ENCODE measurements at regions not wholly inside any gene's neighbourhood (a gene's known extent, or its start where the extent isn't known, plus 50 kb on each side); places are given as distances from the start of the nearest gene placed in this dataset.
"Not testable (repeated sequence)": the region's sequence is repeated elsewhere in the genome, so short reads cannot be mapped to it uniquely, and the experiment has no call there.

- no peak for DNase-seq
These were observed 129.1 kb upstream of the RNF32 start for GRCh38 chr7:156511426-156511825.

DNA sequence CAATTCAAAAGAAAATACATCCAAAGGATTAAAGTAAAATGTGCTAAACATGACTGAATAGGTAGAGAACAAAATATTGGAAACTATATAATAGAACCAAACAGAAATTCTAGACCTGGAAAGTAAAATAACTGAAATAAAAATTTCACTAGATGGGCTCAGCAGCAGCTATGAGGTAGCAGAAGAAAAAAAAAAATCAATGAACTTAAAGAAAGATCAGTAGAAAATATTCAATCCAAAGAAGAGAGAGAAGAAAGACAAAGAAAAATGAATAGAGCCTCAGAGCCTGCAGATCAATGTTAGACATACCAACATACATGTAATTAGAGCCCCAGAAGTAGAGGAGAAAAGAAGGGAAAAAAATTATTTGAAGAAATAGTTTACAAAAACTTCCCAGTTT lies 129.6 kb upstream of the RNF32 start:
- no peak for DNase-seq

- no peak for DNase-seq
These were observed 131.4 kb upstream of the RNF32 start for GRCh38 chr7:156509216-156509615.

GRCh38 chr7:156505876-156506275 lies 134.7 kb upstream of the RNF32 start:
- DNase-seq, result no peak

DNA sequence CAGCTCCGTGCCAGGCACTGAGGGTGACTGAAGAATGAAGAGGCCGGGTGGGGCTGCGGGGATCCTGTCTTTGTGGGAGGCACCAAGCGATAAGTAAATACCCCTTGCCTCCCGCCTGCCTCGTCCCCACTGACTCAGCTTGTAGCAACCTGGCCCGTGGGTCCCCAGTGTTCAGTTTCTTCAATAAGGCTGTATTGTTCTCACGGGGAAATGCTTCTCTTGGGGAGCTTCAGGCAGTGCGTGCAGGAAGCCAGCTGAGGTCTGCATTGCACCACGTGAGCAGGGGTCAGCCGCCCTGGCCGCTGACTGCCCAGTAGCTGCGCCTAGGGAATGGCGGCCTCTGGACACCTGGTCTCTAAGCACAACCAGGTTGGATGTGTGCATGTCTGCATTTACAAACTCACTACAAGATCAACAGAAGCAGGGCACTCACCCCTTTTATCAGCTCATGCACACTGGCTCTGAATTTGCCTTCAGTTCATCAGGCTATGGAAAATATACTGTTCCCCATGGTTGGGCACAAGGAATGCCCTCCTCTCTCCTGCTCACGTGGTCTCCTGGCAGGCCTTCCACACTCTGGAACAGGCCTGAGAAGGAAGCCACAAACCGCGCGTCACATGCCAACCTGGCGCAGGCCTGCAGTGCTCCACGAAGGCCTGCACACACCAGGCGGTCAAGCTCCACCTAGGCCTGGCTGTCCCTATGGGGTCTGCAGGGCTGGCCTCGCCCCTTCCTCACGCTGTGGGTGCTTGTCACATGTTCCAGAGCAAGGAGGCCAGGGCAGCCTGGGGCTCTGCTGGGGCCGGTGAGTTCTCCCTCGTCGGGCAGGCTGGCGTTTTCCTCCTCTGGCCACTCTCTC lies 135.7 kb upstream of the RNF32 start:
- no peak for DNase-seq

DNA sequence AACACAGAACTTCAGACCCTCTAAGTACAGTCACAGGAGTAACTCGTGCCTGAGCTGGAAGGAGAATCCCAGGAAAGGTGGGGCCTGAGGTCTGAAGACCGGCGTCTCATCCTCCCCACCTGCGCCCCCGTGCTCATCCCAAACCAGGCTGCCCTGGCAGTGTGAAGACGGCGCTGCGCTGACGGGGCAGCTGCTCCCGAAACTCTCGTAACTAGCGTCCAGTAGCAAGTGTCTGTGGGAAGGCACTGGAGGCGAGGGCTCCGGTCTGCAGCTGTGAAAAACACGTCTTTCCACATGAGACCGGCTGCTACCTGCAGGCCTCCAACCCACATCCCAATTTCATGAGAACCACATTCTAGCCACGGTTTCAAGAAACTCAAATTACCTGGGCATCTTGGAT lies 136.6 kb upstream of the RNF32 start:
- DNase-seq, result no peak

- no peak for DNase-seq
These were observed 137.4 kb upstream of the RNF32 start for GRCh38 chr7:156503196-156503595.

DNA sequence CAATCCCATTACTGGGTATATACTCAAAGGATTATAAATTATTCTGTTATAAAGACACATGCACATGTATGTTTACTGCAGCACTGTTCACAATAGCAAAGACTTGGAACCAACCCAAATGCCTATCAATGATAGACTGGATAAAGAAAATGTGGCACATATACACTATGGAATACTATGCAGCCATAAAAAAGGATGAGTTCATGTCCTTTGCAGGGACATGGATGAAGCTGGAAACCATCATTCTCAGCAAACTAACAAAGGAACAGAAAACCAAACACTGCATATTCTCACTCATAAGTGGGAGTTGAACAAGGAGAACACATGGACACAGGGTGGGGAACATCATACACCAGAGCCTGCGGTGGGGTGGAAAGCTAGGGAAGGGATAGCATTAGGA lies 138.8 kb upstream of the RNF32 start:
- not testable (repeated sequence) for DNase-seq

DNA sequence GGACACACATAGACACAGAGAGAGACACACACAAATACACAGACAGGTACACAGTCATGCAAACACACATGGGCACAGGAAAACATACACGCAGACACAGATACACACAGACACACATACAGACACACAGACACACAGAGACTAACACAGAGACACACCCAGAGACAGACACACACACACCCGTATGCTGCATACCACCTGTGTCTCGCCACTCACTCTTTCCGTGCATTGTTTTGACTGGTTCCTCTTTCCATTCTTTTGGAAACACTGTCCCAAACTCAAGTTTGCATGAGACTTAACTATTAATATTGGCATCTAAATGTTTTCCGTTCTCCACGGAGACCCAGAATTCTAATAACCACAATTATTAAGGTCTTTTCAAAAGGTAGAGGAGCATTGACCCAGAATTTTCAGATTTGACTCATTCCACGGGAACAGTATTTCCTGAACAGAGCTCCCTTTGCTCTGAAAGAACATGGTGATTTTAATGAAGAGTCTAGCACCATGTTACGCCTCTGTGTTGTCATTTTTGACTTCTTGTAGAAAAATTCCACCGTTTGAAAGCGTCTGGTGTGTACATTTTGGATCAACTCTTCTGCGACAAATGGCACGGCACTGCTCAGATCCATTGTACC lies 141.2 kb upstream of the RNF32 start:
- no peak for DNase-seq

DNA sequence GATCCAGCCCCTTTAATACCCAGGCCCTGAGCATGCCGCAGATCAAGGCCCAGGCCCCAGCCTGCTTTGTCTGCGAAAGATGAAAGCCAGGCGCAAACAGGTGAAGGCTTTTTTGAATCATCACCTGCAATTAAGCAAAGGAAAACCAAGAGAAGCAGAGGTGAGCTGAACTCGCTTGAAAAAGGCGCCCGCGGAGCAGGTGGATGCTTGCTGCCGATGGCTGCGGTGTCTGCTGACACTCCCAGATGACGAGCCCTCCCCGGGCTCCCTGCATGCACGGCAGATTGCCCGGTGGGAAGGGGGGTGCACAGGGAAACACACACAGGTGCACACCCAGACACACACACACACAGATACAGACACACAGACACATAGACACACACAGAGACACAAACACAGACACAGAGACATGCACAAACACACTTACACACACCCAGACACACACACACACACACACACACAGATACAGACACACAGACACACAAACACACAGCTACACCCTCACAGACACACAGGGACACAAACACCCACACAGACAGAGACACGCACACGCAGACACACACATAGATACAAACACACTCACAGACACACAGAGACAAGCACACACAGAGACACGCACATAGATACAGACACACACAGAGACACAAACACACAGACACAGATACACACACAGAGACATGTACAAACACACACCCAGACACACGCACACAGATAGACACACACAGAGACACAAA lies 142.6 kb upstream of the RNF32 start:
- no peak for DNase-seq

GRCh38 chr7:156496865-156497264 lies 143.7 kb upstream of the RNF32 start:
- DNase-seq, result no peak

- no peak for DNase-seq
These were observed 144.2 kb upstream of the RNF32 start for GRCh38 chr7:156496363-156496769.

GRCh38 chr7:156494960-156495359 lies 145.6 kb upstream of the RNF32 start:
- no peak for DNase-seq

- DNase-seq, result no peak
These were observed 146.6 kb upstream of the RNF32 start for GRCh38 chr7:156493942-156494341.

DNA sequence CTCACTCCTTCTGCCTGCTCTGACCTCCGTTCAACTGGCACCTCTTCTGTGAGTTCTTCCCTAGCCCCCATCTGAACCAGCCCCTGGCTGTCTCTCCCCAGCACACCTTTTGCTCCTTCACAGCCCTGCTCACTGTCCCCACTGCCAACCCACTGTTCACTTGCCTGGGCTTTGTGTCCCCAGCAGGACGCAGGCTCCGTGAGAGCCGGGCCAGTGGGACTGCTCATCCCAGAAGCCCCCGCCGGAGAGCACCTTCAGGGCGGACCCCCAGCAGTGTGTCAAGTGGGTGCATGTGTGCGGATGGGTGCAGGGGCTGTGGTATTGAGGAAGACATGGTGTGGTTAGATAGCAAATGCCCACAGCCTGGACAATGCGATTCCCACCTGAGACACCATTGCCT lies 148.4 kb upstream of the RNF32 start:
- no peak for DNase-seq

DNA sequence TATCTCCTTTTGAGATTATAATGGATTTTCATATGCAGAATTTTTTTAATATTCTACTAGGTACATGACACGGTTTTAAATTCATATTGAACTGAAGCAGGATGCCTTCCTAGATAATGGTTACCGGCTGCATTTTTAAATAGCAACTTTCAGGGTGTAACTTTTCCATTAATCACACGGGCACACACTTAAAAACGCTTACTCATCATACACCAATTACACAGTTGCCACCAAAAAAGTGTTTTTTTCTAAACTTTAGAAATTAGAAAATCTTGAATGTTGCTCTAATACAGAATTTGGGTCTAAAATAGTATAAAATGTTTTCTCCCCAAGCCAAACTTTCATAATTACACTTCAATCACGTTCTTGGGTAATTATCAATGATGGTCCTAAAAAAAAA lies 149.1 kb upstream of the RNF32 start:
- DNase-seq, result no peak

GRCh38 chr7:156490021-156490800 lies 150.4 kb upstream of the RNF32 start:
- no peak for DNase-seq

GRCh38 chr7:156487811-156488533 lies 152.6 kb upstream of the RNF32 start:
- no peak for DNase-seq

GRCh38 chr7:156480671-156481070 lies 159.9 kb upstream of the RNF32 start:
- no peak for DNase-seq

- no peak for DNase-seq
These were observed 161.0 kb upstream of the RNF32 start for GRCh38 chr7:156479596-156479995.

- DNase-seq, result no peak
These were observed 162.1 kb upstream of the RNF32 start for GRCh38 chr7:156478486-156478885.

- no peak for DNase-seq
These were observed 164.9 kb upstream of the RNF32 start for GRCh38 chr7:156475666-156476065.
